Lower leg skin (tissue), 4 donors: ENCODE measurements at regions not wholly inside any gene's neighbourhood (a gene's known extent, or its start where the extent isn't known, plus 50 kb on each side); places are given as distances from the start of the nearest gene placed in this dataset.

ENCODE experiments used
- DNase-seq, 2 donors: peaks; one replicate each; pipeline ENCODE4 v3.0.0-alpha.2; 2019; ENCODE audit warnings: low spot score in 2 of 2
- H3K4me3 ChIP-seq: fragments of 200-600 bp; sonication (generic); 2 replicates; pipeline ENCODE4 v1.5.1; 2017; ENCODE audit warnings: mild to moderate bottlenecking, low read depth; ENCODE audit not compliant: poor library complexity, severe bottlenecking
- POLR2A ChIP-seq, 2 donors: fragments of 450-650 bp; IDR thresholded peaks; one replicate each; pipeline ENCODE4 v1.6.1; 2016 to 2017; ENCODE audit warnings: antibody characterized with exemption in 2 of 2, mild to moderate bottlenecking in 1 of 2, moderate library complexity in 1 of 2
- WGBS, 2 donors: methylation state at CpG; one replicate each; pipeline ENCODE4 v1.1.5; 2018; 5-methylcytosine and 5-hydroxymethylcytosine counted together
- intact Hi-C: fragments of 100-400 bp; cut with DNase I; formaldehyde crosslinking; loops from one replicate; pipeline ENCODE4 v1.15.0; 2023; ENCODE audit warnings: low total_unique reads
- TF ChIP-seq, protein P1 (sequence below), 3 donors: fragments of 450-650 bp; IDR thresholded peaks; one replicate each; pipeline ENCODE4 v1.5.1; 2016; ENCODE audit warnings: antibody characterized with exemption in 3 of 3, mild to moderate bottlenecking in 3 of 3, moderate library complexity in 2 of 3

DNA sequence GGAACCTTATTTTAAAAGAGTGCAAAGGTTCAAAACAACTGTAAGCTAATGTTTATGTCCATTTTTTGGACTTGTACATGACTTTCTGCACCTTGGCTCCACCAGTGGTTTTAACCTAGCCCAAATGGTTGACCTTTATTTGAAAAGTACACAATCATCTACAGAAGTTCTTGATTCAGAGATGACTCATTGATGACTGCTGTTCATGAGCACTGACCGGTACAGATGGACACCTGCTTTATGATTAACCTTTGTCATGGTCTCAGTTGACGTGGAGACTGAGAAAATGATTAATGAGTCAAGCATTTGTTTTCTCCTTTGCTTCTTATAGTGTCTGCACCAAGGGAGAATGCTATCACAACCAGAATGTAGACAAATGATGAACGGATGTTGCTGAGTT lies 55.7 kb upstream of the PTER start:
- H3K4me3 ChIP-seq: no peak overlapping the region
- DNase-seq: no peak
- intact Hi-C loops: no loop called here
- 62 to 82% methylated on average over 3 of the region's 3 CpGs for WGBS, 2 donors
- TF ChIP-seq POLR2A (IDR thresholded peaks at IDR 0.05): no peak
- TF ChIP-seq, protein P1, sequence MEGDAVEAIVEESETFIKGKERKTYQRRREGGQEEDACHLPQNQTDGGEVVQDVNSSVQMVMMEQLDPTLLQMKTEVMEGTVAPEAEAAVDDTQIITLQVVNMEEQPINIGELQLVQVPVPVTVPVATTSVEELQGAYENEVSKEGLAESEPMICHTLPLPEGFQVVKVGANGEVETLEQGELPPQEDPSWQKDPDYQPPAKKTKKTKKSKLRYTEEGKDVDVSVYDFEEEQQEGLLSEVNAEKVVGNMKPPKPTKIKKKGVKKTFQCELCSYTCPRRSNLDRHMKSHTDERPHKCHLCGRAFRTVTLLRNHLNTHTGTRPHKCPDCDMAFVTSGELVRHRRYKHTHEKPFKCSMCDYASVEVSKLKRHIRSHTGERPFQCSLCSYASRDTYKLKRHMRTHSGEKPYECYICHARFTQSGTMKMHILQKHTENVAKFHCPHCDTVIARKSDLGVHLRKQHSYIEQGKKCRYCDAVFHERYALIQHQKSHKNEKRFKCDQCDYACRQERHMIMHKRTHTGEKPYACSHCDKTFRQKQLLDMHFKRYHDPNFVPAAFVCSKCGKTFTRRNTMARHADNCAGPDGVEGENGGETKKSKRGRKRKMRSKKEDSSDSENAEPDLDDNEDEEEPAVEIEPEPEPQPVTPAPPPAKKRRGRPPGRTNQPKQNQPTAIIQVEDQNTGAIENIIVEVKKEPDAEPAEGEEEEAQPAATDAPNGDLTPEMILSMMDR (IDR thresholded peaks at IDR 0.05): no peak

DNA sequence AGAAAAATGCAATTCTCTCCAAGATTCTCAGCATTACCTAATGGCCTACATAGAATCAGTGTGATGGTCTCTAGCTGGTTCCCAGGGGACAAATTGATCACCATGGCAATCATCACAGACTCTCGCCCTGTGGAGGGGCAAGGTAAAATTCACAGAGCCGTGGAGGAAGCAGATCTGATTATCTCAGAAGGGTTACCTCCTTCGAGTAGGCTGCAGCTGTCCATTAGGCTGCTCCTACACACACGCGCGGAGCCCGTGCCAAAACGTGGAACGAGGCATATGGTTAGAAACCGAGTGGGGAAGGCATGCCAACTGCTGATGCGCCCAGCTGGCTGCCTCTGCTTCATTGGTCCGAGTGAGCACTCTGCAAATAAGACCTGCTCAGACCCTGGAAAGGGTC lies 52.8 kb upstream of the PTER start:
- no peak for TF ChIP-seq POLR2A (IDR thresholded peaks at IDR 0.05)
- TF ChIP-seq, protein P1 (IDR thresholded peaks at IDR 0.05): no peak
- 68 to 77% methylated on average over 12 of the region's 12 CpGs for WGBS, 2 donors
- DNase-seq: no peak
- intact Hi-C loops: no loop called here
- H3K4me3 ChIP-seq: no peak overlapping the region

DNA sequence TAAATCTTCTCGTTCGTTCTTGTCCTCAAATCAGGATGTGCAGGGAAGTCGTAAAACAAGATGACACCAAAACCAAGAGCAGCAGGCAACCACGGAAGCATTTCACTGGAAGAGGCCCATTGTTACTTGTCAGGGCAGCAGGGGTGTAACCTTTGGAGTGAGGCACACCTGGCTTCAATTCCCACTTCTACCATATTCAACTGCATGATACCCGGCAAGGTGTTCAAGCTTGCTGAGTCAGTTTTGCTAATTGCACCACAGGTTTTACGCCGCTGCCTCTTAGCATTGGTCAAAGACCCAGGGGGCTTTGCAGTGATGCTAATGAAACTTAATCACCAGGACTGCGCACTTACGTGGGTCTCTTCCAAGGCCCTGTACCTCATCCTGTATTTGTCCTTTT lies 50.0 kb upstream of the PTER start:
- DNase-seq: no peak
- TF ChIP-seq, protein P1 (IDR thresholded peaks at IDR 0.05): no peak
- TF ChIP-seq POLR2A (IDR thresholded peaks at IDR 0.05): no peak
- WGBS, 2 donors: 38 to 41% methylated on average over 9 of the region's 9 CpGs
- intact Hi-C loops: no loop called here
- H3K4me3 ChIP-seq: no peak overlapping the region
